A172 (cell line): ENCODE measurements at regions not wholly inside any gene's neighbourhood (a gene's known extent, or its start where the extent isn't known, plus 50 kb on each side); places are given as distances from the start of the nearest gene placed in this dataset.

Experiments
- DNase-seq: peaks from one replicate; pipeline ENCODE4 v3.0.0-alpha.2; 2015; ENCODE audit warnings: low spot score

- no peak for DNase-seq
Measured at GRCh38 chr2:118279005-118279404, 190.7 kb downstream of the INSIG2 start.

GRCh38 chr2:118278046-118278445 is 189.8 kb downstream of the INSIG2 start:
- no peak for DNase-seq

- DNase-seq, result no peak
Measured at GRCh38 chr2:118274841-118275510, 186.7 kb downstream of the INSIG2 start.

- no peak for DNase-seq
Measured at GRCh38 chr2:118272391-118272790, 184.1 kb downstream of the INSIG2 start.

- DNase-seq, result no peak
Measured at GRCh38 chr2:118269408-118270051, 181.3 kb downstream of the INSIG2 start.

GRCh38 chr2:118268268-118268667 is 180.0 kb downstream of the INSIG2 start:
- DNase-seq, result no peak

- no peak for DNase-seq
Measured at GRCh38 chr2:118265873-118266455, 177.7 kb downstream of the INSIG2 start.

- peak; percentile 5 for DNase-seq
Measured at GRCh38 chr2:118264232-118264990, 176.1 kb downstream of the INSIG2 start.

GRCh38 chr2:118257696-118258095 is 169.4 kb downstream of the INSIG2 start:
- DNase-seq, result no peak

- DNase-seq, result no peak
Measured at GRCh38 chr2:118255771-118256372, 167.6 kb downstream of the INSIG2 start.

GRCh38 chr2:118255301-118255700 is 167.0 kb downstream of the INSIG2 start:
- no peak for DNase-seq

GRCh38 chr2:118254116-118254515 is 165.8 kb downstream of the INSIG2 start:
- DNase-seq, result no peak

GRCh38 chr2:118251427-118251826 is 163.2 kb downstream of the INSIG2 start:
- peak; percentile 15 for DNase-seq

GRCh38 chr2:118250463-118250862 is 162.2 kb downstream of the INSIG2 start:
- peak; percentile 73 for DNase-seq

GRCh38 chr2:118250001-118250400 is 161.7 kb downstream of the INSIG2 start:
- peak; percentile 18 for DNase-seq

GRCh38 chr2:118249531-118249930 is 161.3 kb downstream of the INSIG2 start:
- DNase-seq, result peak; percentile 52

GRCh38 chr2:118246726-118247125 is 158.5 kb downstream of the INSIG2 start:
- peak; percentile 68 for DNase-seq

- DNase-seq, result no peak
Measured at GRCh38 chr2:118246079-118246478, 157.8 kb downstream of the INSIG2 start.

- DNase-seq, result no peak
Measured at GRCh38 chr2:118244686-118245085, 156.4 kb downstream of the INSIG2 start.

- DNase-seq, result no peak
Measured at GRCh38 chr2:118243031-118243430, 154.8 kb downstream of the INSIG2 start.

GRCh38 chr2:118242216-118242615 is 153.9 kb downstream of the INSIG2 start:
- peak; percentile 59 for DNase-seq

GRCh38 chr2:118241128-118241527 is 152.9 kb downstream of the INSIG2 start:
- DNase-seq, result no peak
